ENCODE measurements at regions not wholly inside any gene's neighbourhood (a gene's known extent, or its start where the extent isn't known, plus 50 kb on each side); places are given as distances from the start of the nearest gene placed in this dataset.

DNA sequence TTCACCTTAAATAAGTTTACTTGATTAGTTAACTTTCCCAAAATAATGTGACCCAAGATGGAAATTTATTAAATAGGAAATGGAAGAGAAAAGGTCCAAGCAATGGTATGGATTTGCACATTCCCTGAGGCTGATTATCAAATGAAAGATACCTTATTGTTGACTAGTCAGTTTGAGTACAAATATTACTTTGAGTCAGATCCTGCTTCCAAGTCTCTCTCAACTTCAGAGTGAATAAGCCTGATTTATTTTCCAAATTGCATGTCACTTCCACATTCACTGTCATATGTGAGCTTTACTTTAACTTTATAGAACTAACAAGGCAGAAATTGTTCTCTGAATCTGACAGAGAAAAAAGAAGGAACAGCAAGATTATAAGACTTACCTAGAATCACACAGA is 520.8 kb downstream of the RAB28 start:
- H3K9me3 Mint-ChIP-seq: no peaks in the 10 kb centered on the region
- H3K27ac Mint-ChIP-seq: no peak overlapping the region
- H3K27me3 ChIP-seq (ENCODE audit: control insufficient read depth, insufficient read depth, low read length, poor library complexity, severe bottlenecking): peaks cover 26% of the 10 kb centered on the region
- peaks cover 7% of the 10 kb centered on the region for H3K4me1 ChIP-seq (ENCODE audit: control insufficient read depth, insufficient read depth, low read length)
- H3K9me3 ChIP-seq (ENCODE audit: control insufficient read depth, low read length): no peaks in the 10 kb centered on the region
- no peak overlapping the region for H3K27ac ChIP-seq (ENCODE audit: low read depth, low read length)
- H3K9ac ChIP-seq (ENCODE audit: extremely low read depth, low read length, poor library complexity, severe bottlenecking): no peak overlapping the region
- H3K36me3 ChIP-seq (ENCODE audit: control insufficient read depth, insufficient read depth, low read length): no peaks in the 10 kb centered on the region
- DNase-seq: no peak
- no peak overlapping the region for H3K4me3 Mint-ChIP-seq
- no peak overlapping the region for H3K4me3 ChIP-seq (ENCODE audit: low read length)
- H3K36me3 Mint-ChIP-seq (ENCODE audit: low read depth): no peaks in the 10 kb centered on the region
- H3K4me1 Mint-ChIP-seq: peaks cover 23% of the 10 kb centered on the region
- TF ChIP-seq, protein P1, sequence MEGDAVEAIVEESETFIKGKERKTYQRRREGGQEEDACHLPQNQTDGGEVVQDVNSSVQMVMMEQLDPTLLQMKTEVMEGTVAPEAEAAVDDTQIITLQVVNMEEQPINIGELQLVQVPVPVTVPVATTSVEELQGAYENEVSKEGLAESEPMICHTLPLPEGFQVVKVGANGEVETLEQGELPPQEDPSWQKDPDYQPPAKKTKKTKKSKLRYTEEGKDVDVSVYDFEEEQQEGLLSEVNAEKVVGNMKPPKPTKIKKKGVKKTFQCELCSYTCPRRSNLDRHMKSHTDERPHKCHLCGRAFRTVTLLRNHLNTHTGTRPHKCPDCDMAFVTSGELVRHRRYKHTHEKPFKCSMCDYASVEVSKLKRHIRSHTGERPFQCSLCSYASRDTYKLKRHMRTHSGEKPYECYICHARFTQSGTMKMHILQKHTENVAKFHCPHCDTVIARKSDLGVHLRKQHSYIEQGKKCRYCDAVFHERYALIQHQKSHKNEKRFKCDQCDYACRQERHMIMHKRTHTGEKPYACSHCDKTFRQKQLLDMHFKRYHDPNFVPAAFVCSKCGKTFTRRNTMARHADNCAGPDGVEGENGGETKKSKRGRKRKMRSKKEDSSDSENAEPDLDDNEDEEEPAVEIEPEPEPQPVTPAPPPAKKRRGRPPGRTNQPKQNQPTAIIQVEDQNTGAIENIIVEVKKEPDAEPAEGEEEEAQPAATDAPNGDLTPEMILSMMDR (conservative IDR thresholded peaks at IDR 0.05): no peak
- peaks cover 7% of the 10 kb centered on the region for H3K27me3 Mint-ChIP-seq (ENCODE audit: insufficient read depth)

DNA sequence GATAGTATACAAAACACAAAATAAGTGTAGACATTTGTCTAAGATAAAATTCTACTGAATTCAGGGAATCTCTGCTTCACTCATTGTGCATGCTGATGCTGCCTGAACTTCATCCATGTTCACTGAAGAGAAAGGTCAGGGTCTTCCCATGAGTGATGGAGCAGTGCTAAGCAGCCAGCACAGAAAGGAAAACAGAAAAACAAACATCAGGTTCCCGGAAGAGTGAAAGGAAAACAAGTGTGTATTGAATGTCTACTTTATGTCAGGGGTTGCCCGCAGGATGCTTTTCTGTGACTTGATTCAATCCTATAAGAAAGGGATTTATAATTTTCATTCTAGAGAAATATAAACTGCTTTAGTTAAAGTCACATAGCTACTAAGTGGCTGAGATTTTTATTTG is 522.4 kb downstream of the RAB28 start:
- no peaks in the 10 kb centered on the region for H3K9me3 Mint-ChIP-seq
- no peaks in the 10 kb centered on the region for H3K36me3 Mint-ChIP-seq (ENCODE audit: low read depth)
- H3K27me3 Mint-ChIP-seq (ENCODE audit: insufficient read depth): peaks cover 7% of the 10 kb centered on the region
- Histone ChIP-seq H3K9me3 (ENCODE audit: control insufficient read depth, low read length) (no peaks in the 10 kb centered on the region), H3K27ac (ENCODE audit: low read depth, low read length) (no peak overlapping the region), H3K4me3 (ENCODE audit: low read length) (no peak overlapping the region), H3K36me3 (ENCODE audit: control insufficient read depth, insufficient read depth, low read length) (no peaks in the 10 kb centered on the region), H3K9ac (ENCODE audit: extremely low read depth, low read length, poor library complexity, severe bottlenecking) (no peak overlapping the region), H3K4me1 (ENCODE audit: control insufficient read depth, insufficient read depth, low read length) (peaks cover 7% of the 10 kb centered on the region), H3K27me3 (ENCODE audit: control insufficient read depth, insufficient read depth, low read length, poor library complexity, severe bottlenecking) (peaks cover 28% of the 10 kb centered on the region)
- no peak overlapping the region for H3K4me3 Mint-ChIP-seq
- H3K4me1 Mint-ChIP-seq: peaks cover 28% of the 10 kb centered on the region
- TF ChIP-seq, protein P1 (conservative IDR thresholded peaks at IDR 0.05): no peak
- no peak overlapping the region for H3K27ac Mint-ChIP-seq
- 98% methylated on average over 2 of the region's 2 CpGs; no CpG with 5 or more reads in 1 of the 2 experiments for WGBS, 2 experiments (ENCODE audit: insufficient coverage in 1 of 2, insufficient read length in 1 of 2)
- DNase-seq: no peak

DNA sequence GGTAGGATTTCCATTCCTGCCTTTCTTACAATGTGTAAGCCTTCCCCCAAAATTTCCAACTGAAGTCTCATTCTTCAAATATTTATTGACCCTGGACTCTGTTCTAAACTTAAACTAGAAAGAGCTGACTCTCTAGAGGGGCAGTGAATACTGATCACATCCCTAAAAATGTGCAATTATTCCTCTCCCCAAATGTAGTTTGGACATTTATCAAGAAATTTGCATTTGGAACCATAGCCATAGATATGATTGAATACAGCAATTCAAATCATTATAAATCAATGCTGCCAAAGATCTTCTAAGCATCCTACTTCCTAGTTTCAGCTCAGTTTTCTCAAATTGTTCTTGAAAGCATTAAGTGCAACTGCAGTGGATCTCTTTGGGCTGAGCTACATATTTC is 525.7 kb downstream of the RAB28 start:
- Histone ChIP-seq H3K27me3 (ENCODE audit: control insufficient read depth, insufficient read depth, low read length, poor library complexity, severe bottlenecking) (peaks cover 28% of the 10 kb centered on the region), H3K9me3 (ENCODE audit: control insufficient read depth, low read length) (no peaks in the 10 kb centered on the region), H3K4me1 (ENCODE audit: control insufficient read depth, insufficient read depth, low read length) (no peaks in the 10 kb centered on the region), H3K36me3 (ENCODE audit: control insufficient read depth, insufficient read depth, low read length) (no peaks in the 10 kb centered on the region), H3K4me3 (ENCODE audit: low read length) (no peak overlapping the region), H3K9ac (ENCODE audit: extremely low read depth, low read length, poor library complexity, severe bottlenecking) (no peak overlapping the region), H3K27ac (ENCODE audit: low read depth, low read length) (no peak overlapping the region)
- TF ChIP-seq, protein P1 (conservative IDR thresholded peaks at IDR 0.05): no peak
- no peaks in the 10 kb centered on the region for H3K36me3 Mint-ChIP-seq (ENCODE audit: low read depth)
- no peak for DNase-seq
- no peak overlapping the region for H3K4me3 Mint-ChIP-seq
- no peak overlapping the region for H3K27ac Mint-ChIP-seq
- peaks cover 7% of the 10 kb centered on the region for H3K27me3 Mint-ChIP-seq (ENCODE audit: insufficient read depth)
- peaks cover 13% of the 10 kb centered on the region for H3K4me1 Mint-ChIP-seq
- no peaks in the 10 kb centered on the region for H3K9me3 Mint-ChIP-seq
